SHP77 (cell line): ENCODE measurements at regions not wholly inside any gene's neighbourhood (a gene's known extent, or its start where the extent isn't known, plus 50 kb on each side); places are given as distances from the start of the nearest gene placed in this dataset.

ENCODE experiments used
- DNase-seq, 2 experiments: peaks; one replicate each; lab custom pipeline; 2025; lab: John Stamatoyannopoulos, UW

- DNase-seq: peak in 1 of 2 experiments; percentile 15
These were observed 232.3 kb upstream of the CIBAR2 start for GRCh38 chr16:85344502-85345128.

DNA sequence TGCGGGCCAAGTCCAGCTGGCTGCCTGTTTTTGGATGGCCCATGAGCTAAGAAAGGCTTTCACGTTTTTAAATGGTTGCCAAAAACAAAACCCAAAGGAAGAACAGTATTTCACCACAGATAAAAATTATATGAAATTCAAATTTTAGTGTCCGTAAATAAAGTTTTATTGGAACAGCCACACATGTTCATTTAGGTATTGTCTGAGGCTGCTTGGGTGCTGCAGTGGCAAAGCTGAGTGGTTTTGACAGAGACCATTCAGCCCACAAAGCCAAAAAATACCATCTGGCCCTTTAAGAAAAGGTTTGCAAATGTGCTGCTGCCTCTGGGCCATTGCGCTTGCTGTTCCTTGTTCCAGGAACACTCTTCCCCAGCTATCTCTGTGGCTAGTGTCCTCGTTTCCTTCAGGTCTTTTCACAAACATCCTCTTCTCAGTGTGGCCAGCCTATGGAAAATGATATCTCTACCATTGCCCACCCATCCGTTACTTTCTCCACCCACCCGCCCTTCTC, 232.9 kb upstream of the CIBAR2 start:
- no peak for DNase-seq

DNA sequence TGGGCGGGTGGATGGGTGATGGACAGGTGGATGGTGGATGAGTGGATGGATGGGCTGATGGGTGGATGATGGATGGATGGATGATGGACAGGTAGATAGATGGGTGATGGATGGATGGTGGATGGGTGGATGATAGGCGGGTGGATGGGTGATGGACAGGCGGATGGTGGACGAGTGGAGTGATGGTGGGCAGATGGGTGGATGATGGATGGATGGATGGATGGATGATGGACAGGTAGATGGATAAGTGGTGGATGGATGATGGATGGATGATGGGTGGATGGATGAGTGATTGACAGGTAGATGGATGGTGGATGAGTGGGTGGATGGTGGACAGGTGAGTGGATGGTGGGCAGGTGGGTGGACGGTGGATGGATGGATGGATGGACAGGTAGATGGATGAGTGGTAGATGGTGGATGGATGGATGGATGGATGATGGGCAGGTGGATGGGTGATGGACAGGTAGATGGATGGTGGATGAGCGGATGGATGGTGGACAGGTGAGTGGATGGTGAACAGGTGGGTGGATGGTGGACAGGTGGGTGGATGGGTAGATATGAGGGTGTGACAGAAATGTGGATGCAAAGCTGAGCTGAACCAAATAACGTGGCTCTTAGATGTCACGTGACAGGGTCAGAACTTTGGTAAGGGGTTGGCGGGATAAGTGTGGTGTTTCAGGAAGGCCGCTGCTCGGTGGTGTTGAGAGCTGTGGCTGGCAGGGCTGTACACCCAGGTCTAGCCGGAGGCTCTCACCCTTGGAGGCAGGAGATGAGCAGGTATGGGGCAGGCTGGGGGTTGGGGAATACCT, 234.3 kb upstream of the CIBAR2 start:
- DNase-seq: no peak

- DNase-seq: peak; percentile 48 to 72
These were observed 234.9 kb upstream of the CIBAR2 start for GRCh38 chr16:85347213-85347591.

DNA sequence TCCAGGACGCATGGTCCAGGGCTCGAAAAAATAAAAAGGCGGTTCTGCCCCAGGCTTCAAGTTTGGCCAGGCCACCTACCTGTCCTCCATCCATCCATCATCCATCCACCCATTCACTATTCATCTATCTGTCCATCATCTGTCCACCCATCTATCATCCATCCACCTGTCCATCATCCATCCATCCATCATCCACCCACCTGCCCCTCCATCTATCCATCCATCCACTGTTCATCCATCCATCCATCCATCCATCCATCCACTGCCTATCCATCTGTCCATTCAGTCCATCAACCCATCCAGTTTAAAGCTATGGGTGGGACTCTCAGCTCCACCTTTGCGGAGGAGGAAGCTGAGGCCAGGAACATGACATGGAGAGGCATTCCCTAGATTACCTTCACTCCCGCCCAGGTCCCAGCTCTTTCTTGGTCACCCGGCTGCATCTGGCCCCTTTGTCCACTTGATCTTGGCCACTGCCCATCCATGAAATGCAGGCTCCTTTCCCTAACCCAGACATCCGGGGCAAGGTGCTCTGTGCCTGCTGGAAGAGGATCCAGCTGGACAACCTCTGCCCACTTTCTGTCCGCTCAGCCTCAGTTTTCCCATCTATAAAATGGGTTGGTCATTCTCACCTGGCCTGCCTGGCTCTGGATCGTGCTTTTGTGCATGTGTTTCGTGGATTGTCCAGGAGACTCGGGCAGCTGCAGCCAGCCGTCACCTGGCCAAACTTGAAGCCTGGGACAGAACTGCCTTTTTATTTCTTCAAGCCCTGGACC, 236.0 kb upstream of the CIBAR2 start:
- no peak for DNase-seq

DNA sequence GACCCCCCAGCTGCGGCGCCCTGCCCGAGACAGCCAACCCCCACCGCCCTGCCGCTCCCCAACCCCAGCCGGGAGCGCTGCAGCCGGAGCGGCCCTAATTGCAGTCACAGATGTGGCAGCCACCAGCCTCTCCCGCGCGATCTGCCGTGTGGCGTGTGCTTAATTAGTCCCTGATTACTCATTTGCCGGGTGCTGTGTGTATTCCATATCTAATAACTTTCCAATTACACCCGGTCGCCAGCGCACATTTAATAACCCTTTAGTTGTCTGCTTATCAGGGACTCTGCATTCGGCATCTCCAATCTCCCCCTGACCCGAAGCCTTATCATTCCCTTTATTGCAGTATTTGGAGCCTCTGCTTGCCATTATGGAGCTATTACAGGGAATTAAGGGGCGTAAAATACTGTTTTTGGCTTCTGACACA, 236.7 kb upstream of the CIBAR2 start:
- DNase-seq: no peak

DNA sequence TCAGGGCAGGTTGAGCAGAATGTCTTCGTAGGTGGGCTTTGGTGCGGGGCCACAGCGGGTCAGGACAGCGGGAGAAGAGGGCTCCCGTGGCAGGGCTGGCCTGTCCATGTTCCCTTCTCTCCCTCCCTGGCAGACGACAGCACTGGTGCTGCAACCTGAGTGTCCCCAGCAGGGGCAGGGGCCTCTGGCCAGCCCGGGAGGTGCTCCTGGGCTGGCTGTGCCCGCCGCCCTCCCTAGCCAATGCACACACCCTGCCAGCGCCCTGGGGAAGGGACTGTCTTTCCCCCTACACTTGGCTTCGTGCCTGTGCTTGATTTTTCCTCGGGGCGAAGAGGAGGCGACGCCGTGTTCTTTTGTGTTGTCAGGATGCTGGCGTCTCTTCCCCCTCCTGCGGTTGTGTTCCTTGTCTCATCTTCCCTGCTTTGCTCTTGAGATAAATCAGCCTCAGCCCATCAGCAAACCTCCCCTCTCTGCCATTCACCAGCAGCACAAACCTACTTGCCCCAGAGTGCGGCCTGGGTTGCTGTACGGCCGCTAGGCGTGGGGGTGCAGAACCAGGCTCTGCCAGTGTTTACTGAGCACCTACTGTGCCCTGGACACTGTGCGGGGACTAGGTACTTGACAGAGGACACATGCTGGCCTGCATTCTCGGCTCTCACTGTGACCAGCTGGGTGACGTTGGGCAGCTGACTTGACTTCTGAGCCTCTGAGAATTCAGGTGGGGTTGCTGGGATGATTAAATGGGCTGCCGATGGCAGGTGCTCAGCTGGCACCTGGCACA, 237.3 kb upstream of the CIBAR2 start:
- peak in 1 of 2 experiments; percentile 56 for DNase-seq

DNA sequence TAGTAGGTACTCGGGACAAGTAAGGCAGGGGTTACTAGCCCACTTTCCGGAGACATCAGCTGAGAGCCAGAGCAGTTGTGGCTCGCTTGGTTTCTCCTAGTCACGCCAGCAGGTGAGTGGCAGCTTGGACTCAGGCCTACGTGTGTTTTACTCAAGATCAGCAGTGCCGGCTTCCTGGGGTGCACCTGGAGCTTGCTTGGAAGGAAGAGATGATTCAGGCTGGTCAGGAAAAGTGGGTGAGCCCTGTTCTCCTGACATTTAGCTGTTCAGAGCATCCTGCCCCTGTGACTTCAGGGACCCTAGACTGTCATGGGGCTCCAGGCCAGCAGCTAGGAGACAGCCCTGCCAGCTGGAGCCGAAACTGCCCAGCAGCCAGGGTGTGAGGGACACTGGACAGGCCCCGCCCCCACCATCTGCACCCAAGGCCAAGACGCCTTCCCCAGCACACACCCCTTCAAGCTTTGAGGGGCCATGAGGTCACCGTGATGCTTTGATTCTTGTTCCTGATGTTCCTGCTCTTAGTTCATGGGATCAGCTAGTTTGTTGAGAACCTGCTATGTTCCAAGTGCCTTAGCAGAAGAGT, 238.0 kb upstream of the CIBAR2 start:
- peak in 1 of 2 experiments; percentile 56 for DNase-seq

DNA sequence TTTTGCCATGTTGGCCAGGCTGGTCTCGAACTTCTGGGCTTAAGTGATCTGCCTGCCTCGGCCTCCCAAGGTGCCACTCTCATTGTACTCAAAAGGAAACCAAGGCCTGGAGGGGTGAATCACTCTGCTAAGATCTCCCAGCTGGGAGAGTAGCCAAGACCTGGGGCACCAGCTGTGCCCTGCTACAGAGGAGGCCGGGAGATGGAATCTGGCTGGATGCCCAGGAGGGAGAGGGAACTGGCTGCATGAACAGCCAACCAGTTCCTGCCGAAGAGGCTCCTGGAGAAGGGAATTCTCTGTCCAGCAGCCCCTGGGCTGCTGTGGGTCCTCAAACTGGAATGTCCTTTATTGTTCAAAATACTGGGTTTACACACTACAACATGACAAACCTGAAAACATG, 238.7 kb upstream of the CIBAR2 start:
- DNase-seq: peak; percentile 97 to 99

DNA sequence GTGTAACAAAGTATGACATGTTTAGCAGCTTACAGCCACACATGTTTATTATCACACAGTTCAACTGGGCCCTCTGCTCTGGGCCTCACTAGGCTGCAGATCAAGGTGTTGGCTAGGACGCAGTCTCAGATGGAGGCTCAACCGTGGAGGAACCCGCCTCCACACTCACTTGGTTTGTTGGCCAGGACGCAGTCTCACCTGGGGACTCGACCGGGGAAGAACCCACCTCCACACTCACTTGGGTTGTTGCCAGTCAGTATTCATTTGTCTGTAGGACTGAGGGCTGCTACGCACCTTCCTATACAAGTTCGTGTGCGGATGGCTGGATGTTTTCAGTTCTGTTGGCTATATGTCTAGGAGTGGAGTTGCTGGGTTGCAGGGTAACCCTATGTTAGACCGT, 240.7 kb upstream of the CIBAR2 start:
- DNase-seq: no peak

- DNase-seq: no peak
These were observed 241.8 kb upstream of the CIBAR2 start for GRCh38 chr16:85353839-85354685.

DNA sequence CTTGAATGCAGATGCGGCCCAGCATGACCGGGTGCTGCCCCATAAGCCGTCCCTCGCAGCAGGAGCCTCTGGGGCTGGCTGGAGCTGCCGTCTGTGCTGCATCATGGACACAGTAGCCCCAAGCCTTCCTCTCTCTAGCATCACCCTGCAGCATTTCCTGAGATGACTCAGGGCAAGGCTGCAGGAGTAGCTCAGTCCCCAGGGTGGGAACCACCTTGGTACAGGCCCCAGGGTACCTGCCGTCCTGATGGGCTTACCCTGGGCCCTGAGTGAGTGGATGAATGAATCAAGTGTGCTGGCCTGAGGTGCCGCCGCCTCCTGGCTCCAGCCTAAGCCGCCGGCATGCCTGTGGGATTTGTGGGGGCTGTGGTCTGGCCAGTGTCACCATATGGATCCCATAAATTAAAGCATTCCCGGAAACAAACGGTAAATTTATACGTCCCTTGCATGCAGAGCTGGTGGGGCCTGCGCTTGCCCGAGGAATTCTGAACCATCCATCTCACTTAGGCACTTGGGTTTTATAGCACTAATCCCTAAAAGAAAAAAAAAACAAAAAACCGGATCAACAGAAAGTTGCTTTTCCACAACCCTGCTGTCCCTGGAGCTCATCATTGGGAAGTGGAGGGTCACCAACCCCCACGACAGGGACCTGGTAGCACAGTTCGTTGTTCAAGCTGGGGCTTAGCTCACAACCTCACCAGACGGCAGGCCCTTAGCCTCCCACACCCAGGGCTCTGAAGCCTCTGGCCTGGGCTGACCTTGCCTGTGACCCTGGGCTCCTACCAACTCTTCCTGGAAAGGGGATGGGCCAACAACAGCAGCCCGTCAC, 242.6 kb upstream of the CIBAR2 start:
- DNase-seq: no peak

DNA sequence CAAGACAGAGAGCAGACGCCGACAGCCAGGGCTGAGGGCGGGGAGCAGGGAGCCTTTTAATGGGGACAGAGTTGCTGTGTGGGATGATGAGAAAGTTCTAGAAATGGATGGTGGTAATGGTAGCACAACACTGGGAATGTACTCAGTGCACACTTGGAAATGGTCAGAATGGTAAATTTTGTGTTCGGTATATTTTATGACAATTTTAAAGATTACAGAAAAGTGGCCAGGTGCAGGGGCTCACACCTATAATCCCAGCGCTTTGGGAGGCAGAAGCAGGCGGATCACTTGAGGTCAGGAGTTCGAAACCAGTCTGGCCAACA, 243.2 kb upstream of the CIBAR2 start:
- no peak for DNase-seq

- no peak for DNase-seq
These were observed 243.9 kb upstream of the CIBAR2 start for GRCh38 chr16:85356157-85356556.

DNA sequence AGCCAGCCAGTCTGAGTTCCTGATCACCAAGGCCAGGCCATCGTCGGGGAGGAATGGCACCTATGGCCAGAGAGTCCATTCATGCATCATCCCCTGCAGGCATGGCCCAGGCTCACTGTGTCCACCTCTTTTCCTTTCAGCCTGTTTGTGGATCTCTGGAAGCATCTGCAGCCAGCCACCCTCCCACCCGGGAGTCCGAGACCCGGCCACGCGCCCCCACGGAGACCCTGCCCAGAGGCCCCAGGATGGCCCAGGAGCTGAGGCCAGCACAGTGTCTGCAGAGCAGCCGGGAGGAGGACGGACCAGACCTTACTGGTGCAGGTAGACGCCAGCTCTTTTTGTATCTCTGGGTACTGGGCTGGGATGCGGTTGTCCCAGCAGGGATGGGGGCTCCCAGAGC, 245.1 kb upstream of the CIBAR2 start:
- no peak for DNase-seq

DNA sequence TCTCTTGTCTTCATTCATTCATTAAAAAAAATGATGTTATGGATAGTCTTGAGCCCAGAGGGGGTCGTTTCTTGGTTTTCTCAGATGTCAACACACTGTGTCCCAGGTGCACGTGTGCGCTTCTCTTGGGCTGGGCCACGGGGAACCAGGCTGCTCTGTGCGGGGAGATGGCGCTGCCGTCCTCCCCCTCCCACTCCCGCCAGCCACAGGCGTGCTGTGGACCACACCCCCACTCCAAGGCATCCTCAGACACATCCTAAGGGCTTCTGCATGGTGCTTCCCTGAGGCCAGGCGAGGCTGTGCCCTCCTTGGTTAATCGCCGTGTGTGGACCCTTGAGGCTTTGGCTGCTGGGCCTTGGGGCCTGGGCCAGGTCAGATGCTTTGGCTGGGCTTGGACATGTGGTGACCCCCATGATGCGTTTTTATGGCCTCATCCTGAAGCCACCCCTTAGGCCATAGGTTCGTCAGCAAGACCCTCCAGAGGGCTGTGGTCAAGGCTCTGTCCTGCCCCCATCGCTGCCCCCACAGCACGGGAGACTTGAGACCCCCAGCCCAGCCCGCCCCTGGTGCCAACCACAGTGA, 245.7 kb upstream of the CIBAR2 start:
- DNase-seq: no peak

GRCh38 chr16:85358704-85359146, 246.5 kb upstream of the CIBAR2 start:
- DNase-seq: peak in 1 of 2 experiments; percentile 18

- DNase-seq: no peak
These were observed 247.0 kb upstream of the CIBAR2 start for GRCh38 chr16:85359147-85359822.
